Astrocyte (in vitro differentiated cells and primary cell): ENCODE measurements at regions not wholly inside any gene's neighbourhood (a gene's known extent, or its start where the extent isn't known, plus 50 kb on each side); places are given as distances from the start of the nearest gene placed in this dataset.

ENCODE experiments used
- DNase-seq: peaks from one replicate; pipeline ENCODE4 v3.0.0-alpha.2; 2010; ENCODE audit warnings: low read depth
- FAIRE-seq: peaks from 2 replicates; lab custom pipeline; 2011; peaks lifted over from hg19 to GRCh38; lab: Jason Lieb, UNC
- H2AFZ ChIP-seq: 2 replicates; pipeline ENCODE4 v1.6.0; 2012; ENCODE audit warnings: low read depth, low read length, inconsistent platforms
- H3K27ac ChIP-seq: 2 replicates; pipeline ENCODE4 v1.5.1; 2011; ENCODE audit warnings: low read depth, low read length, inconsistent platforms
- H3K27me3 ChIP-seq: 2 replicates; pipeline ENCODE4 v1.6.0; 2011; ENCODE audit warnings: low read length, inconsistent platforms; ENCODE audit not compliant: insufficient read depth
- H3K36me3 ChIP-seq: 2 replicates; pipeline ENCODE4 v1.5.1; 2011; ENCODE audit warnings: low read length, inconsistent platforms; ENCODE audit not compliant: insufficient read depth
- H3K4me1 ChIP-seq: 2 replicates; pipeline ENCODE4 v1.5.1; 2011; ENCODE audit warnings: low read length, inconsistent platforms; ENCODE audit not compliant: insufficient read depth
- H3K4me2 ChIP-seq: 2 replicates; pipeline ENCODE4 v1.6.0; 2012; ENCODE audit warnings: low read length, inconsistent platforms
- H3K4me3 ChIP-seq: 2 replicates; pipeline ENCODE4 v1.5.1; 2011; ENCODE audit warnings: low read depth, mild to moderate bottlenecking, low read length, inconsistent platforms; ENCODE audit not compliant: insufficient read depth
- H3K79me2 ChIP-seq: 2 replicates; pipeline ENCODE4 v1.6.0; 2012; ENCODE audit warnings: mild to moderate bottlenecking, low read length, inconsistent platforms; ENCODE audit not compliant: insufficient read depth
- H3K9ac ChIP-seq: 2 replicates; pipeline ENCODE4 v1.6.0; 2012; ENCODE audit warnings: mild to moderate bottlenecking, low read length, inconsistent platforms
- H3K9me3 ChIP-seq: 2 replicates; pipeline ENCODE4 v1.5.1; 2012; ENCODE audit warnings: low read depth, mild to moderate bottlenecking, low read length, inconsistent platforms; ENCODE audit not compliant: insufficient read depth
- H4K20me1 ChIP-seq: 2 replicates; pipeline ENCODE4 v1.6.0; 2012; ENCODE audit warnings: low read length, inconsistent platforms; ENCODE audit not compliant: insufficient read depth
- H3K27ac Mint-ChIP-seq: one replicate; pipeline ENCODE4 v1.8.0; 2021; ENCODE audit warnings: mild to moderate bottlenecking, mixed read lengths; ENCODE audit not compliant: unreplicated experiment
- H3K27me3 Mint-ChIP-seq: one replicate; pipeline ENCODE4 v1.8.0; 2021; ENCODE audit warnings: low read depth, mixed read lengths; ENCODE audit not compliant: unreplicated experiment
- H3K36me3 Mint-ChIP-seq: one replicate; pipeline ENCODE4 v1.8.0; 2021; ENCODE audit warnings: low read depth, mixed read lengths; ENCODE audit not compliant: unreplicated experiment
- H3K4me1 Mint-ChIP-seq: one replicate; pipeline ENCODE4 v1.8.0; 2021; ENCODE audit warnings: low read depth, mixed read lengths; ENCODE audit not compliant: unreplicated experiment
- H3K4me3 Mint-ChIP-seq: one replicate; pipeline ENCODE4 v1.8.0; 2021; ENCODE audit warnings: mild to moderate bottlenecking, moderate library complexity, mixed read lengths; ENCODE audit not compliant: unreplicated experiment
- H3K9me3 Mint-ChIP-seq: one replicate; pipeline ENCODE4 v1.8.0; 2021; ENCODE audit warnings: mild to moderate bottlenecking, mixed read lengths; ENCODE audit not compliant: unreplicated experiment
- CTCF ChIP-seq: IDR thresholded peaks from 2 replicates; pipeline ENCODE4 v1.5.1; 2011; ENCODE audit warnings: low read depth, mild to moderate bottlenecking, inconsistent platforms, low read length, moderate library complexity; ENCODE audit not compliant: insufficient read depth
- EZH2 ChIP-seq: IDR thresholded peaks from 2 replicates; pipeline ENCODE4 v1.6.1; 2012; ENCODE audit warnings: mild to moderate bottlenecking, low read length, inconsistent platforms; ENCODE audit not compliant: insufficient read depth

GRCh38 chr11:15607361-15608036, 492.8 kb downstream of the INSC start:
- H3K4me3 ChIP-seq: no peak overlapping the region
- peaks cover 6% of the 10 kb centered on the region for H3K9me3 Mint-ChIP-seq
- H3K4me1 ChIP-seq: no peaks in the 10 kb centered on the region
- H3K4me2 ChIP-seq: no peak overlapping the region
- no peak overlapping the region for H3K4me3 Mint-ChIP-seq
- DNase-seq: no peak
- H3K9ac ChIP-seq: no peak overlapping the region
- H3K27me3 ChIP-seq: peaks cover 2% of the 10 kb centered on the region
- no peaks in the 10 kb centered on the region for H3K36me3 ChIP-seq
- no peaks in the 10 kb centered on the region for H3K79me2 ChIP-seq
- H4K20me1 ChIP-seq: no peaks in the 10 kb centered on the region
- TF ChIP-seq CTCF (no peak), EZH2 (no peak)
- peaks cover 12% of the 10 kb centered on the region for H3K27me3 Mint-ChIP-seq
- H3K27ac ChIP-seq: no peak overlapping the region
- no peaks in the 10 kb centered on the region for H3K9me3 ChIP-seq
- no peaks in the 10 kb centered on the region for H3K4me1 Mint-ChIP-seq
- H3K27ac Mint-ChIP-seq: no peak overlapping the region
- H3K36me3 Mint-ChIP-seq: no peaks in the 10 kb centered on the region
- H2AFZ ChIP-seq: no peak overlapping the region
- no peak for FAIRE-seq

- Histone ChIP-seq H2AFZ (no peak overlapping the region), H3K27me3 (peaks cover 2% of the 10 kb centered on the region), H3K79me2 (no peaks in the 10 kb centered on the region), H3K36me3 (no peaks in the 10 kb centered on the region), H3K4me3 (no peak overlapping the region), H3K4me1 (no peaks in the 10 kb centered on the region), H3K9me3 (no peaks in the 10 kb centered on the region), H3K9ac (no peak overlapping the region), H4K20me1 (no peaks in the 10 kb centered on the region), H3K4me2 (no peak overlapping the region), H3K27ac (no peak overlapping the region)
- TF ChIP-seq EZH2 (no peak), CTCF (no peak)
- no peak overlapping the region for H3K27ac Mint-ChIP-seq
- peaks cover 17% of the 10 kb centered on the region for H3K27me3 Mint-ChIP-seq
- FAIRE-seq (no peak), DNase-seq (no peak)
- H3K9me3 Mint-ChIP-seq: peaks cover 6% of the 10 kb centered on the region
- no peaks in the 10 kb centered on the region for H3K4me1 Mint-ChIP-seq
- no peak overlapping the region for H3K4me3 Mint-ChIP-seq
- no peaks in the 10 kb centered on the region for H3K36me3 Mint-ChIP-seq
These were observed 494.7 kb downstream of the INSC start for GRCh38 chr11:15609445-15609844.

GRCh38 chr11:15610881-15611280, 496.2 kb downstream of the INSC start:
- Histone ChIP-seq H3K9me3 (no peaks in the 10 kb centered on the region), H3K4me3 (no peak overlapping the region), H3K4me2 (no peak overlapping the region), H3K9ac (no peak overlapping the region), H3K4me1 (no peaks in the 10 kb centered on the region), H4K20me1 (no peaks in the 10 kb centered on the region), H3K79me2 (no peaks in the 10 kb centered on the region), H3K36me3 (no peaks in the 10 kb centered on the region), H3K27ac (no peak overlapping the region), H2AFZ (no peak overlapping the region), H3K27me3 (peaks cover 2% of the 10 kb centered on the region)
- DNase-seq: no peak
- peaks cover 16% of the 10 kb centered on the region for H3K27me3 Mint-ChIP-seq
- TF ChIP-seq CTCF: no peak
- no peak for TF ChIP-seq EZH2
- H3K9me3 Mint-ChIP-seq: no peaks in the 10 kb centered on the region
- no peak for FAIRE-seq
- H3K27ac Mint-ChIP-seq: no peak overlapping the region
- H3K4me3 Mint-ChIP-seq: no peak overlapping the region
- H3K36me3 Mint-ChIP-seq: no peaks in the 10 kb centered on the region
- H3K4me1 Mint-ChIP-seq: no peaks in the 10 kb centered on the region
